HUES6 (cell line): ENCODE measurements at regions not wholly inside any gene's neighbourhood (a gene's known extent, or its start where the extent isn't known, plus 50 kb on each side); places are given as distances from the start of the nearest gene placed in this dataset.

Source experiments
- H3K27ac ChIP-seq: 2 replicates; pipeline ENCODE4 v1.7.0; 2013; ENCODE audit warnings: low read depth, mild to moderate bottlenecking, low read length, inconsistent platforms
- H3K27me3 ChIP-seq: 2 replicates; pipeline ENCODE4 v1.6.1; 2013; ENCODE audit warnings: low read length; ENCODE audit not compliant: control insufficient read depth, insufficient read depth
- H3K36me3 ChIP-seq: 2 replicates; pipeline ENCODE4 v1.6.1; 2013; ENCODE audit warnings: low read length; ENCODE audit not compliant: control insufficient read depth, insufficient read depth
- H3K4me1 ChIP-seq: 2 replicates; pipeline ENCODE4 v1.6.1; 2013; ENCODE audit warnings: low read length; ENCODE audit not compliant: control insufficient read depth, insufficient read depth
- H3K4me3 ChIP-seq: 2 replicates; pipeline ENCODE4 v1.5.1; 2013; ENCODE audit warnings: low read depth, low read length
- H3K9ac ChIP-seq: one replicate; pipeline ENCODE4 v1.6.1; 2013; ENCODE audit warnings: mild to moderate bottlenecking, low read length
- H3K9me3 ChIP-seq: 2 replicates; pipeline ENCODE4 v1.6.1; 2013; ENCODE audit warnings: low read depth, low read length; ENCODE audit not compliant: control insufficient read depth, insufficient read depth

DNA sequence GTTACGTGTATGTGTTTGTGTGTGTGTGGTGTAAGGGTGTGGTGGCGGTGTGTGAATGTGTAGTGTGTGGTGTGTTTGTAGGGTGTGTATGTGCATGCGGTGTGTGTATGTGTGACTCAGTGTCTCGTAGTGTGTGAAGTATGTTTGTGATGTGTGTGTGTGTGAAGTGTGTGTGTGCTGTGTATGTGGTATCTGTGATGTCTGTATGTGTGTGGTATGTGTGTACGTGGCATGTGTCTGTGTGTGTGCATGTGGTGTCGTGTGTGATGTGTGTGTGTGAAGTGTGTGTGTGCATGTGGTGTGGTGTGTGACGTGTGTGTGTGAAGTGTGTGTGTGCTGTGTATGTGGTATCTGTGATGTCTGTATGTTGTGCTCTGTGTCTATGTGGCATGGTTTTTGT lies 339.4 kb downstream of the MTRR start:
- H3K4me1 ChIP-seq = no peaks in the 10 kb centered on the region

GRCh38 chr5:8209500-8209899 lies 340.6 kb downstream of the MTRR start:
- Histone ChIP-seq H3K4me1 (no peaks in the 10 kb centered on the region), H3K4me3 (no peak overlapping the region), H3K27ac (no peak overlapping the region), H3K36me3 (no peaks in the 10 kb centered on the region), H3K27me3 (no peaks in the 10 kb centered on the region), H3K9me3 (peaks cover 2% of the 10 kb centered on the region; the same call in 1 of the 2 replicates), H3K9ac (no peak overlapping the region)

More for the DNA sequence above, 339.4 kb downstream of the MTRR start:
- Histone ChIP-seq H3K9me3 (peaks cover 3% of the 10 kb centered on the region; the same call in 1 of the 2 replicates), H3K36me3 (no peaks in the 10 kb centered on the region), H3K4me3 (no peak overlapping the region), H3K27me3 (no peaks in the 10 kb centered on the region), H3K9ac (no peak overlapping the region), H3K27ac (no peak overlapping the region)

DNA sequence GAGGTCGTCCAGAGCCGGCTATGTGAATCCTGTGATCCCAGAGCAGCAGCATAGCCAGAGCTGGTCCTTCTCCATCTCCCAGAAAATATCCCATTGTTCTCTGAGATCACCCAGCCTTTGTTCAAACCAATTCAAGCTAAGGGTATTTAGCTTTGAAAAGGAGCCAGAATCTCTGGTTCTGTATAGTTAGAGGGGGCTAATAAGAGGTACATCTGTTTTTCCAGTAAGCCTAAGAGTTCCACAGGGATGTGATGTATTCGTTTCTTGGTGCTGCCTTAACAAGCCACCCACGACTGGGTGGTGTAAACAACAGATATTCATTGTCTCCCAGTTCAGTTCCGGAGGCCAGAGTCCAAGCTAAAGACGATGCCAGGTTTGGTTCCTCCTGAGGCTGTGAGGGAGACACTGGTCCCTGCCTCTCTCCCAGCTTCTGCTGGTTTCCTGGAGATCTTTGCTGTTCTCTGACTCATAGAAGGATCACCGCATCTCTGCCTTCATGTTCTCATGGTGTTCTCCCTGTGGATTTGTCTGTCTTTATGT lies 344.8 kb downstream of the MTRR start:
- H3K36me3 ChIP-seq = no peaks in the 10 kb centered on the region
- H3K4me3 ChIP-seq = no peak overlapping the region
- H3K9me3 ChIP-seq = no peaks in the 10 kb centered on the region
- H3K27me3 ChIP-seq = no peaks in the 10 kb centered on the region
- H3K9ac ChIP-seq = no peak overlapping the region
- no peaks in the 10 kb centered on the region for H3K4me1 ChIP-seq
- no peak overlapping the region for H3K27ac ChIP-seq

DNA sequence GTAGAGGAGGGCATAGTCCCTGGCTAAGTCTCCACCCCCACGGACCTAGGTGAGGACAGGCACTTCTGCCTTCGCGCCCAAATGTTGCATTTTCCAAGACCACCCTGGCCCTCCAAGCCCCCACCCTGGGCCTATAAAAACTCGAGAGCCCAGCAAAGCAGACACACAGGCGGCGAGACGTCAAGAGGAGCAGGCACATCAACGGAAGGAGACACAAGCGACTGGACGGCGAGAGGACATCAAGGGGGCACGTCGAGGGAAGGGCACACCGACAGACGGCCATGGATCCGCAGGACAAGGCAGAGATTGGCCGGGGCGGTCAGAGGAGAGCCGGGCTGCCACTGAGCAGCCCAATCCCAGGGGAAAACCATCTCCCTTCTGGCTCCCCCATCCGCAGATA lies 348.0 kb downstream of the MTRR start:
- Histone ChIP-seq H3K9ac (no peak overlapping the region), H3K27ac (no peak overlapping the region), H3K36me3 (no peaks in the 10 kb centered on the region), H3K27me3 (no peaks in the 10 kb centered on the region), H3K4me3 (no peak overlapping the region), H3K9me3 (peaks cover 2% of the 10 kb centered on the region; the same call in 1 of the 2 replicates), H3K4me1 (no peaks in the 10 kb centered on the region)

- no peaks in the 10 kb centered on the region for H3K36me3 ChIP-seq
- no peak overlapping the region for H3K4me3 ChIP-seq
- H3K27me3 ChIP-seq = no peaks in the 10 kb centered on the region
- no peaks in the 10 kb centered on the region for H3K4me1 ChIP-seq
- H3K27ac ChIP-seq = no peak overlapping the region
- no peaks in the 10 kb centered on the region for H3K9me3 ChIP-seq
- H3K9ac ChIP-seq = no peak overlapping the region
Measured at GRCh38 chr5:8226148-8226547, 357.2 kb downstream of the MTRR start.

GRCh38 chr5:8227112-8227511 lies 358.2 kb downstream of the MTRR start:
- no peak overlapping the region for H3K27ac ChIP-seq
- H3K4me1 ChIP-seq = no peaks in the 10 kb centered on the region
- no peak overlapping the region for H3K4me3 ChIP-seq
- H3K36me3 ChIP-seq = no peaks in the 10 kb centered on the region
- H3K9ac ChIP-seq = no peak overlapping the region
- peaks cover 3% of the 10 kb centered on the region; the same call in 1 of the 2 replicates for H3K27me3 ChIP-seq
- no peaks in the 10 kb centered on the region for H3K9me3 ChIP-seq

DNA sequence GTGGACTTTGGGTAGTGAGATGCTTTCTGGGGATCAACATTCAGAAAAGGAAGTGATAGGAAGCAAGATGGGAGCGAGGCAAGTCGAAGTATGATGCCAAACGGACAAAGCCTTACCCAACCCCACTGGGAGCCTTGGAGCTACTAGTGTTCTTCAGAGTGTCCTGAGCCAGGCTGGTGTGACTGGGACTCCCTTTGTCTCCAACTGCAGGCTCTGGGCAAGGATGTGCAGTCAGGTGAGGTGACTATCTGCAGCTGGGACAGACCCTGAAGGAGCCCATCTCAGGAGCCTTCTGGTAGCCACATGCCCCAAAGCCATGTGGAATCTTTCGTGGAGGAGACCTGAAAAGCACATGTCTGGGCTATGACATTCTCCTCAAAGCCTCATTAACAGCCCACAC lies 360.6 kb downstream of the MTRR start:
- Histone ChIP-seq H3K4me1 (no peaks in the 10 kb centered on the region), H3K9me3 (no peaks in the 10 kb centered on the region), H3K27me3 (peaks cover 4% of the 10 kb centered on the region; the same call in 1 of the 2 replicates), H3K4me3 (no peak overlapping the region), H3K36me3 (no peaks in the 10 kb centered on the region), H3K9ac (no peak overlapping the region), H3K27ac (no peak overlapping the region)

DNA sequence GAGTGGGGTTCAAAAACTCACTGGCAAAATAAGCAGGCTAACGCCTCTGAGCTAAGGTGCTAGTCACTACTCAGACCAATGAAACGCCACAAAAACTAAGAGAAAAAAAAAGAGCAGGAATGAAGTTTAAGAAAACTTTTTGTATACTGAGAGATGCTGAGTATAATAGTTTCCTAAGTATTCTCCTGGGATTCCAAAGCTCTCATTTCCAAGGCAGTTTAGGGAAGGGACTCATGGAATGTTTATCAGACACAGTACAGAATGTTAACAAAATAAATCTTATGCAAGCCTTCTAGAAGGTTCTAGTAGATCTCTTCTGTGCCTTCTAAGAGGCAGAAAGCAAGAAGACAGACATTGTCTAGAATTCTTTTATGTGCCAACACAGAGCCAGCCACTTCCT lies 361.9 kb downstream of the MTRR start:
- Histone ChIP-seq H3K9me3 (no peaks in the 10 kb centered on the region), H3K4me3 (no peak overlapping the region), H3K9ac (no peak overlapping the region), H3K36me3 (no peaks in the 10 kb centered on the region), H3K4me1 (no peaks in the 10 kb centered on the region), H3K27me3 (peaks cover 4% of the 10 kb centered on the region; the same call in 1 of the 2 replicates), H3K27ac (no peak overlapping the region)

DNA sequence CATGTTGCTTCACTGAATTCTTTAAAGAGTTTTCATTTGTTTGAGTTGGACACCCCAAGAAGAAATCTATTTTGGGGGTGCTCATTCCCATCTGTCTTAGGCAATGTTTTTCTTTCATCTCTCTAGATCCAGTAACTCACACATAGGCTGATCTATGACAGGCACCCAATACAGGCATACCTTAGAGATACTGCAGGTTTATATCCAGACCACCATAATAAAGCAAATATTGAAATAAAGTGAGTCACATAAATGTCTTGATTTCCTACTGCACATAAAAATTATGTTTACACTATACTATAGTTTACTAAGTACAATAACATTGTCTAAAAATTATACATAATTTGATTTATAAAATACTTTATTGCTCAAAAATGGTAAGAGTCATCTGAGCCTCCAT lies 364.5 kb downstream of the MTRR start:
- Histone ChIP-seq H3K9me3 (no peaks in the 10 kb centered on the region), H3K4me3 (no peak overlapping the region), H3K27me3 (peaks cover 4% of the 10 kb centered on the region; the same call in 1 of the 2 replicates), H3K4me1 (no peaks in the 10 kb centered on the region), H3K27ac (no peak overlapping the region), H3K9ac (no peak overlapping the region), H3K36me3 (no peaks in the 10 kb centered on the region)

DNA sequence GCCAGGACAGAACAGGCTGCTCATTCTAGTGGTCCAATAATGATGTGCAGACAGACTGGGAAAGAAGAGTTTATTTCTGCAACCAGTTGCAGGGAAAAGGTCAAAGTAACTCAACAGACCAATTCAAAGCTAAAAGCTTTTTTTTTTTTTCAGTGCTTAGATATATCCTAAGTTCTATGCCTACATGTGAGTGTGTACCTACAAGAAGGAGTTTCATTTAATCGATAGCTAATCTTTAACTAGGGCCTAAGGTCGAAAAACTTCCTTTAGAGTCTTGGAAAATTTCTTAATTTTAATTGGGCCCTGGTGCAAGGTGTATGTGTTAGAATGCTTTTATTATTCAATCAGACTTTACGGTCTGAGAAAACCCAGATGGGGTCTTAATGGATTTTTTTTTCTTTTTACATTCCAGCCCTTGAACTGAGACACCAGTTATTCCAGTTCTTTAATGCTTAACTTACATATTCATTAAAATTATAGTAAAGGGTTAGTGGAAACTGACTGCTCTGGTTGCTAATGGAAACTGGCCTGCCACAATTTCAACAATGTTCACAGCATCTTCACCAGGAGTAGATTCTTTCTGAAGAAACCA lies 365.3 kb downstream of the MTRR start:
- Histone ChIP-seq H3K36me3 (no peaks in the 10 kb centered on the region), H3K4me3 (no peak overlapping the region), H3K4me1 (no peaks in the 10 kb centered on the region), H3K9me3 (no peaks in the 10 kb centered on the region), H3K27me3 (peaks cover 4% of the 10 kb centered on the region; the same call in 1 of the 2 replicates), H3K9ac (no peak overlapping the region), H3K27ac (no peak overlapping the region)

- Histone ChIP-seq H3K27me3 (no peaks in the 10 kb centered on the region), H3K4me1 (no peaks in the 10 kb centered on the region), H3K9ac (no peak overlapping the region)
Measured at GRCh38 chr5:8238080-8238479, 369.1 kb downstream of the MTRR start.

More at GRCh38 chr5:8238080-8238479, 369.1 kb downstream of the MTRR start:
- H3K9me3 ChIP-seq = no peaks in the 10 kb centered on the region
- H3K36me3 ChIP-seq = no peaks in the 10 kb centered on the region
- no peak overlapping the region for H3K27ac ChIP-seq
- no peak overlapping the region for H3K4me3 ChIP-seq
